ENCODE measurements at regions not wholly inside any gene's neighbourhood (a gene's known extent, or its start where the extent isn't known, plus 50 kb on each side); places are given as distances from the start of the nearest gene placed in this dataset.

DNA sequence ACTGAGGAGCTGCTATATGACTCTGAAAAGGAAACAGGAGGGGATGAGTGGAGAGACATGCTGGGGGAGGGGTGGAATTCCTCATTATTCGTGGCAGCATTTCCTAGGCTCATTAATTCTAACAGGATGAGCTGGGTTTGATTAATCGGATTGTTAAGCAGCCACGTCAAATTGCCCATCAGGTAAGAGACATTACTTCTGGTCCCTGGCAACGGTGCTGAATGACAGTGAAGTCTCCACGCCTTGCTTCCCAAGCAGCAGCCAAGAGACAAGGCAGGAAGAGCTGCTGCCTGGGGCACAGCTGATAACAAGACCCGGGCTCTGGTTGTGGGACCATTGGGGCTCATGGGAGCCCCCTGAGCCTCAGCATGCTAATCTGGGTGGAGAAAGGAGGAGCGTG, 86.6 kb downstream of the MARCHF4 start:
- no peak for FAIRE-seq

DNA sequence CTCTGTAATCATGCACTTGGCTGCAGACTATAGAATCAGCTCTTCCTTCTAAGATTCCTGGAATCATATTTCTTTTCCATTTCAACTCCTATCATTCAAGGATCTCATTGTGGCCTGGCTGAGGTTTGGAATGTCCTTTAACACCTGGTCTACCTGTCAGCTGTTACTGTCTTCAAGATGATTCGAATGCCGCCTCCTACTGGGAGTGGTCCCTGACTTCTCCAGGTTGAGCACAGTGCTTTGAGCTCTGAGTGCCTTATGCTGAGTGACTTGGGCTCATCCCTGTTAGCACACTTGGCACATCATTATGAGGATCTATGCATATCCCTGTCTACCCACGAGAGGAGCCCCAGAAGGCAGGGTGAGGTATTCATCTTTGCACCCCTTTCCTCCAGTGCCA, 87.6 kb downstream of the MARCHF4 start:
- no peak for FAIRE-seq

DNA sequence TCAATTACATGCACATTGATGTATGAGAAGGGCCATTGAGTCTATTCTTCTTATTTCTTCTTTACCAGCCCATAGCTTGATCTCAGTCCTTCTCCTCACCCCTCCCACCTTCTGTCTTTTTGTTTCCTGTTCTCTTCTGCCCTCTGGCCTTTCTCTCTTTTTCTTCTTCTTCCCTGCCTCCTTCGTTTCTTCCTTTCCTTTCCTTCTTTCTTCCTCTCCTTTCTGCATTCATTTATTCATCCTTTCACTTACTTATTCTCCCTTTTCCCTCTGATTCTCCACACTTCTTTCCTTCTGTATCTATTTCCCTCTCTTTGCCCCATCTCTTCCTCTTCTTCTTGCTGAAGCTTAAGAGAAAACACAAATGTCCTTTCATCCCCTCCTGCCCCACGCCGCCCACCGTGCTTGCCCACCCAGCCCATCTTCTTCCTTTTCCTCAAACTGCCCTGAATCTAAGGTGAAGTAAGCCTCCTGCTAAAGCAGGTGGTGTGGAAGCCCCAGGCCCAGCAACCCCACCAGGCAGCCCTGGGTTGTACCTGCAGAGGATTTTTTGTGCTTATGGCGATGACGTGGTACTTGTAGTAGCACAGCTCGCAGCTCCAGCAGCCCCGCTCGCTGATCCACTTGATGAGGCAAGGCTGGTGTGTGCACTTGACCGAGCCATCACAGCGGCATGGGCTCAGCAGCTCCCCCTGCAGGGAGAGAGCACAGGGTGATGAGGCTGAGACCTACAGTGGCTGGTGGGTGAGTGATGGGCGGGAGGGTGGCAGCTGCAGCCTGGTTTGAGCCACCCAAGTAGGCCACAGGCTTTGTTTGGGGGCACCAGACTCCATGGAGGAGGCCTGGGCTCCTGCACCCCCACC, 89.0 kb downstream of the MARCHF4 start:
- no peak for FAIRE-seq

DNA sequence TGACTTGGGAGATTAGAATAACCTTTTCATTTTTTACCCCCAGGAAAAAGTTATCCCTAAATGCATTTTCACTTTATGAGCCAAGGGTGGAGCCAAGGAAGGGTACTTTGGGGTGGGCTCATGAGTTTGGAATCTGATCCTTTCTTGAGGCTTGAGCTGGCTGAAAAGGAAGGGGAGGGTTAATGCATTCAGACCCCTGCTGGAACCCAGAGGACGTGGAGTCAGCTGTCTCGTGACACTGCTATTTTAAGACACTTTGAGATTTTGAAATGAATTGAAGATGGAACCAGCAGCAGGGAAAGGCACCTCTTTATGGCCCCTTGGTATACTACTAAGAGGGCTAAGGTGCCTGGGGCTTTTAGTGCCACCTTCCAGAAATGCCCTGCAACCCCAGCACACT, 90.4 kb downstream of the MARCHF4 start:
- no peak for FAIRE-seq

DNA sequence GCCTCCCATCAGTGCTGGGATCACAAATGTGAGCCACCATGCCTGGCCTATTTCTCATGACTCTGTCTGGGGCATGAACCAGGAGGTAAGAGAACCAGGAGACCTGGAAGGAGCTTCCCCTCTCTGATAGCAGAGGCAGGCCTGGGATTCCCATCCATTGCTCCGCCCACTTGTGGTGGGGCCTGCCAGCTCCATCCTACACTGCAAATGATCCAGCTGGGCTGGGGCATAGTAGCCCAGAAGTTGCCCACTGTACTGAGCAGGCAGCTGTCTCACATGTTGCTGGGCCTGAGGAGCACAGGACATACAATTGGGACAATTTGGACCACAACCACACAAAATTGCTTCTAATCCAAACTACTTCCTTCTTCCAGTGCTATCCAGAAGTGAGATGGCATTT, 91.0 kb downstream of the MARCHF4 start:
- FAIRE-seq: no peak

DNA sequence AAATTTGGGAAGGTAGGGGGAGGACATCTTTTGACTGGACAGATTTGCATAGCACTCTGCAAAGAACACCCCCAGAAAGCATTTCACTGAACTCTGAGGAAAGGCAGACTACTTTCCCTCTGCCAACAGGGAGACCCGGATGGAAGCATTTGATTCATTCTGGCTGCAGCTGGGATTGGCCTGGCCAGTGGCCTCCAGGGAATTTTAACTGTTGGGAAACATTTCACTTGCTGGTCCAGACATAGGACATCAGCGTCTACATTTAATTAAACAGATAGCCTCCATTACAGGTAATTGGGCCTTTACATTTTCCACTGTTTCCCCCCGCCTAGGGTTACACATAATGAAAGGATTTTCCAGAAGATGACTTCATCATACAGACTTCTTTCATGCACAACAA, 92.8 kb downstream of the MARCHF4 start:
- no peak for FAIRE-seq

DNA sequence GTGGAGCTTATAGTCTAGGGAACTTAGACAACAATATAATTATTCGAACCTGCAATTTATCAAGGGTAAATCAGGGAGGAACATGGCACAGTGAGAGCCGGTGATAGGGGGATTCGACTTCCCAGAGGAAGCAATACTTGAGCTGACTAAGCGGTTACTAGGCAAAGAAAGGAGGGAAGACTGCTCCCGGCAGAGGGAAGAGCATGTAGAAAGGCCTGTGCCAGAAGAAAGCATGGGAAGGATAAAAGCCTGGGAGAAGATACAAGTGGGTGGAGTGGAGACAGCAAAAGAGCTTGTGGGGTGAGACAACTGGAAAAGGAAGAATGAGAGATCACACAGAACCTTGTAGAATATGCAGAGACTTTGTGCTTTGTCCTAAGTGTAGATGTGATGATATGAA, 93.3 kb downstream of the MARCHF4 start:
- FAIRE-seq: no peak

DNA sequence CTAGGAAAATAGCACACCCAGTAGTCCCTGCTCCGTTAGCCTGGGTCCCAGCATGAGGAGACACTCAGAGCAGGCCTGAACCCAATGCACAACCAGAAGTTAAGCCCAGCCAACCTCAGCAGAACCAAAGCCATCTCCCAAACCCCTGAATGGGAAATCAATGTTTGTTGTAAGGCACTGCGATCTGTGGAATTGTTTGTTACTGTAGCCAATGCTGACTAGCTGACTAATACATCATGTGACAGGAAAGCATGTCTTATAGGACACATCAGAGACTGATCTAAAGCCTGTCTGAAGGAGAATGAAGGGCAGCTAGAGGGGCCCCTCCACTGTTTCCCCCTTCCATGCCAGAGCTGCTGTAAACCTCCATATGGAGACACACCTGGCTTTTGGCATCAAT, 96.4 kb downstream of the MARCHF4 start:
- FAIRE-seq: no peak

DNA sequence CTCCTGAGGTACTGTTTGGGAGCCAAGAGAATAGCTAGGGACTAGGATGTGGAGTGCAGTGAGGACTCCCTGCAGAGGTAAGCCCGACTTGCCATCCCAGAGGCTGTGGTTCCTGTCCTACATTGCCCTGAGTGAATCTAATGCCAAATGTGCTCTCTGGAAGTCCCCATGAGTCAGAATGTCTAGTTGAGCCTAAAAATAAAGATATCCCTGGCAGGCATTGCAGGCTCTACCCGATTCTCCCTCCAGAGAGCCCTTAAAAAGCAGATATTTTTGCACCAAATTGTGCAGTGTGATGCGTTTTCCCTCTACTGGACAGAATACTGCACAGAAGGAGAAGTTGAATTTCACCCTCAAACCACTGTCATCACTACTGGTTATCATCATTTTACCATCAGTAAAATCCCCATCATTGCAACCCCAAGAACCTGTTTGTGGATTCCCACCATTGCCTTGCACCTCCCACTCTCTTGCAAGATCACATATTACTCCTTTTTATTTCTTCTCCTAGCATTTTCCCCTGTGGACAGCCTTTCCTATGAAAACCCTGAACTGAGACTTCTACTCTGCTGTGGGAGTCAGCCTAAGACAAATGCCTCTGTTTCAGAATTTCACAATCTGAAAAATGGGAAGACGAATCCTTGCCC, 98.0 kb downstream of the MARCHF4 start:
- no peak for FAIRE-seq

DNA sequence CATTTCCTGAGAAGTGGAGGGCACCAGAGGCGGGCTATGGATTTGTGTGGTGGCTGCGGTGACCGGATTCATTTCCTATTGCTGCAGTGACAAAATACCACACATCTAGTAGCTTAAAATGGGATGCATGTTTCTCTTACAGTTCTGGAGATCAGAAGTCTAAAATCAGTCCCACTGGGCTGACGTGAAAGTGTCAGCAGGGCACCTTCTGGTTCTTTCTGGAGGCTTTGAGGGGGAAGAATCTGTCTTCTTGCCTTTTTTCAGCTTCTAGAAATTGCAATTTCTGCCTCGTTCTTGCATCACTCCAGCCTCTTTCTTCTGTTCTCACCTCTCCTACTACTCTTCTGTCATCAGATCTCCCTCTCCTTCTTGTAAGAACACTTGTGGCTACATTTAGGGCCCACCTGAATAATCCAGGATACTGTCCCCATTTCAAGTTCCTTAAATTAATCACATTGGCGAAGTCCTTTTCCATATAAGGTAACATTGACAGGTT, 111.2 kb downstream of the MARCHF4 start:
- FAIRE-seq: no peak

DNA sequence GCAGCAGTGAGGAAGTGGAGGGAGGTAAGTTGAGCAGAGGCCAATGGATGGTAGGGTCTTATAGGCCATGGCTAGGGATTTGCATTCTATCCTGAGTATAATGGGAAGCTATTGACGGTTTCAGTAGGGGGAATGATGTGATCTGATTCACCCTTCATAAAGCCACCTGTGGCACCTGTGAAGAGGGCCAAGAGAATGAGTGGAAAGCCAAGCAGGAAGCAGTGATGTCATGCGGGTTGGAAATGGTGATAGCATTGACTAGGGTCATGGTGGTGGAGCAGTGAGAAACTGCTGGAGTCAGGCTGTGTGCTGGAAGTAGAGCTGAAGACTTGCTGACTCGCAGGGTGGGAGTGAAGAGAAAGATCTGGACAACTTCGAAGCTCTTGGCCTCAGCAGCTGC, 111.7 kb downstream of the MARCHF4 start:
- FAIRE-seq: no peak

DNA sequence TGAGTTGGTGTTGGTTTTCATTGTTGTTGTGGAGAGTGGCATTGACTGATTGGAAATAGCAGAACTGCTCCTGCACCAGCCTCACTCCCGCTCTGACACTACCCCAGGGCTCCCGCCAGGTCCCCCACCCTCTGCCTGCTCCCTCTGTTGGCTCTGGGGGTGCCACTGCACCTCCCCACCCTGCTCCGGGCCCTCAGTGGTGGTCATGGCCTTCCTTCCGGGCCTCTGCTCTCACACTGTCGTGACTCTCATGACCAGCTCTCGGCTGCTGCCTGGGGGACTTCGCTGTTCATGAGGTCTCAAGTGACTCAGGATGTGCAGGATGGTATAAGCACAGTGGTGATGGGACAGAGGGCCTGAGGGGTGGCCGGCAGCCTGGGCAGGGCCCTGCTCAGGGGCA, 113.2 kb downstream of the MARCHF4 start:
- FAIRE-seq: no peak

DNA sequence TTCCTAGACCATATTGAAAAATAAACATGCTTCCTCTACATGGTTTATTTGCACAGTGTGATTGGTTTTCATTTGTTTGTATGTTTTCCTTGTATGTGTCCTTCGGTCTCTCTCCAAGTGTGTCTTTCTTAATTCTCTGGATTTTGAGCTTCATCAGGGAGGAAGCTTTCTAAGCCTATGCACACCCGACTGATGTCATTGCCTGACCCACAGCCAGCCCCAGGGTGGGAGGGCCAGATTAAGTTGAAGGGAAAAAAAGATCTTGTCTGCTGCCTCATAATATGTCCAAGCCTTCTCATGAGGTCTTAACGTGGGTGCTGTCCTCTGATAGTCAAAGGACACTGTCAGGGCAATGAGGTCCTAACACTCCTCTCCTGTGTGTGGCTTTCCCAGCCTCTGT, 115.2 kb downstream of the MARCHF4 start:
- no peak for FAIRE-seq

Measured in islet of Langerhans (tissue), 1 donor.